K562 (cell line): ENCODE measurements at regions not wholly inside any gene's neighbourhood (a gene's known extent, or its start where the extent isn't known, plus 50 kb on each side); places are given as distances from the start of the nearest gene placed in this dataset.

Source experiments
- ADNP ChIP-seq: fragments of 200-800 bp; sonication (Bioruptor generic); IDR thresholded peaks from 2 replicates; pipeline ENCODE4 v1.6.1; 2016; ENCODE audit warnings: missing genetic modification characterization, missing compliant biosample characterization
- NFIX ChIP-seq: fragments of 250-450 bp; sonication (Bioruptor Pico); IDR thresholded peaks from 2 replicates; pipeline ENCODE4 v1.4.0; 2020; ENCODE audit warnings: low read depth, mild to moderate bottlenecking, moderate library complexity
- TF ChIP-seq, protein P1 (sequence below), 2 experiments: fragments of 450-650 bp; formaldehyde crosslinking in 1 of 2; IDR thresholded peaks; 2 replicates each; pipeline versions ENCODE4 v1.4.0 to v1.6.1; 2014 to 2020; ENCODE audit warnings: mild to moderate bottlenecking in 2 of 2, borderline replicate concordance in 1 of 2, low read depth in 1 of 2
- TF ChIP-seq, protein P2 (sequence below), 2 experiments: fragments of 450-650 bp in 1 of 2; IDR thresholded peaks; 2 replicates each; pipeline ENCODE4 v1.6.1; 2011 to 2017; ENCODE audit warnings: low read depth in 2 of 2, antibody characterized with exemption in 1 of 2, borderline replicate concordance in 1 of 2, low read length in 1 of 2, mild to moderate bottlenecking in 1 of 2, mixed read lengths in 1 of 2; ENCODE audit not compliant: control insufficient read depth in 1 of 2
- TF ChIP-seq, protein P3 (sequence below): fragments of 250-450 bp; sonication (Bioruptor Pico); IDR thresholded peaks from 2 replicates; pipeline ENCODE4 v1.8.0; 2022; ENCODE audit warnings: moderate library complexity, mild to moderate bottlenecking, inconsistent platforms
- TF ChIP-seq, protein P4 (sequence below): sonication (generic); IDR thresholded peaks from 2 replicates; pipeline ENCODE4 v1.6.1; 2016

DNA sequence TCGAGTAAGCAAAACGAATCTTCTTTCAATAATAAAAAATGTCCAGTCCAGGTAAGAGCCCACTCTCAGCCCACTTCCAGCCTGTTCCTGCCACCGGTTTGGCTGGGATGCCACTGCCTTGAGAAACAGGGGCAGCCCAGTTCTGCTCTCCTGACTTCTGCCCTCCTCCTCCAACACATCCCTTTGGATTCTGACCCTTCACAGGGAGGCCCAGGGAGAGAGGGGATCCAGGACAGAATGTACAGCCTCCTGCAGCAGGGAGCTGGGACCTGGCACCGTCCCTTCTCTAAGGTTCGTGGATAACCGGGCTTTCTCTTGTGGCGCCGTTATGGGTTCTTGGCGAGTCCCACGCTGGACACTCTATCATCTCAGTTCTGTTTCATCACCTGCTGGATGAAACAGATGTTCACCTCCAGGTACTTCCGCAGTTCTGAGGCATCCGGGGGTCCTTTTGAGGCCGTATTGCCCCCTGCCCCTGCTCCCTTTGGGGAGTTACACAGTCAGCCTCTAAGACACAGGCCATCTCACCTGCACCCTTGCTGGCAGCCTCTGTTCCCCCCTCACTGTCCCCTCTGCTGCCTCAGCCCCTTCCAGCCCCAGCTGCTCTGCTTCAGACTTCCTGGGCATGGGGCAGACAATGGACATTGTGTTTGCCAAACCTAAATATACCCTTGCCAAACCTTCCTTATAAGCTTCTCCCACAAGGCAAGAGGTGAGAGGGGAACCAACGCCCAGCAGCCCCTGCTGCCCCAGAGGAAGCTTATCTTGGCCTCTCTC lies 203.8 kb upstream of the ZMIZ1 start (continued):
- TF ChIP-seq, protein P1, sequence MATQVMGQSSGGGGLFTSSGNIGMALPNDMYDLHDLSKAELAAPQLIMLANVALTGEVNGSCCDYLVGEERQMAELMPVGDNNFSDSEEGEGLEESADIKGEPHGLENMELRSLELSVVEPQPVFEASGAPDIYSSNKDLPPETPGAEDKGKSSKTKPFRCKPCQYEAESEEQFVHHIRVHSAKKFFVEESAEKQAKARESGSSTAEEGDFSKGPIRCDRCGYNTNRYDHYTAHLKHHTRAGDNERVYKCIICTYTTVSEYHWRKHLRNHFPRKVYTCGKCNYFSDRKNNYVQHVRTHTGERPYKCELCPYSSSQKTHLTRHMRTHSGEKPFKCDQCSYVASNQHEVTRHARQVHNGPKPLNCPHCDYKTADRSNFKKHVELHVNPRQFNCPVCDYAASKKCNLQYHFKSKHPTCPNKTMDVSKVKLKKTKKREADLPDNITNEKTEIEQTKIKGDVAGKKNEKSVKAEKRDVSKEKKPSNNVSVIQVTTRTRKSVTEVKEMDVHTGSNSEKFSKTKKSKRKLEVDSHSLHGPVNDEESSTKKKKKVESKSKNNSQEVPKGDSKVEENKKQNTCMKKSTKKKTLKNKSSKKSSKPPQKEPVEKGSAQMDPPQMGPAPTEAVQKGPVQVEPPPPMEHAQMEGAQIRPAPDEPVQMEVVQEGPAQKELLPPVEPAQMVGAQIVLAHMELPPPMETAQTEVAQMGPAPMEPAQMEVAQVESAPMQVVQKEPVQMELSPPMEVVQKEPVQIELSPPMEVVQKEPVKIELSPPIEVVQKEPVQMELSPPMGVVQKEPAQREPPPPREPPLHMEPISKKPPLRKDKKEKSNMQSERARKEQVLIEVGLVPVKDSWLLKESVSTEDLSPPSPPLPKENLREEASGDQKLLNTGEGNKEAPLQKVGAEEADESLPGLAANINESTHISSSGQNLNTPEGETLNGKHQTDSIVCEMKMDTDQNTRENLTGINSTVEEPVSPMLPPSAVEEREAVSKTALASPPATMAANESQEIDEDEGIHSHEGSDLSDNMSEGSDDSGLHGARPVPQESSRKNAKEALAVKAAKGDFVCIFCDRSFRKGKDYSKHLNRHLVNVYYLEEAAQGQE (IDR thresholded peaks at IDR 0.05; ENCODE audit: borderline replicate concordance): no peak
- TF ChIP-seq, protein P1 (CRISPR knock-in tag; IDR thresholded peaks at IDR 0.05; ENCODE audit: low read depth): no peak
- TF ChIP-seq, protein P2, sequence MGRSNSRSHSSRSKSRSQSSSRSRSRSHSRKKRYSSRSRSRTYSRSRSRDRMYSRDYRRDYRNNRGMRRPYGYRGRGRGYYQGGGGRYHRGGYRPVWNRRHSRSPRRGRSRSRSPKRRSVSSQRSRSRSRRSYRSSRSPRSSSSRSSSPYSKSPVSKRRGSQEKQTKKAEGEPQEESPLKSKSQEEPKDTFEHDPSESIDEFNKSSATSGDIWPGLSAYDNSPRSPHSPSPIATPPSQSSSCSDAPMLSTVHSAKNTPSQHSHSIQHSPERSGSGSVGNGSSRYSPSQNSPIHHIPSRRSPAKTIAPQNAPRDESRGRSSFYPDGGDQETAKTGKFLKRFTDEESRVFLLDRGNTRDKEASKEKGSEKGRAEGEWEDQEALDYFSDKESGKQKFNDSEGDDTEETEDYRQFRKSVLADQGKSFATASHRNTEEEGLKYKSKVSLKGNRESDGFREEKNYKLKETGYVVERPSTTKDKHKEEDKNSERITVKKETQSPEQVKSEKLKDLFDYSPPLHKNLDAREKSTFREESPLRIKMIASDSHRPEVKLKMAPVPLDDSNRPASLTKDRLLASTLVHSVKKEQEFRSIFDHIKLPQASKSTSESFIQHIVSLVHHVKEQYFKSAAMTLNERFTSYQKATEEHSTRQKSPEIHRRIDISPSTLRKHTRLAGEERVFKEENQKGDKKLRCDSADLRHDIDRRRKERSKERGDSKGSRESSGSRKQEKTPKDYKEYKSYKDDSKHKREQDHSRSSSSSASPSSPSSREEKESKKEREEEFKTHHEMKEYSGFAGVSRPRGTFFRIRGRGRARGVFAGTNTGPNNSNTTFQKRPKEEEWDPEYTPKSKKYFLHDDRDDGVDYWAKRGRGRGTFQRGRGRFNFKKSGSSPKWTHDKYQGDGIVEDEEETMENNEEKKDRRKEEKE (IDR thresholded peaks at IDR 0.05; ENCODE audit: borderline replicate concordance in 1 of 2, control insufficient read depth in 1 of 2, low read depth in 2 of 2, low read length in 1 of 2): no peak
- TF ChIP-seq, protein P3, sequence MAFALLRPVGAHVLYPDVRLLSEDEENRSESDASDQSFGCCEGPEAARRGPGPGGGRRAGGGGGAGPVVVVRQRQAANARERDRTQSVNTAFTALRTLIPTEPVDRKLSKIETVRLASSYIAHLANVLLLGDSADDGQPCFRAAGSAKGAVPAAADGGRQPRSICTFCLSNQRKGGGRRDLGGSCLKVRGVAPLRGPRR (CRISPR knock-in tag): no peak
- TF ChIP-seq, protein P4, sequence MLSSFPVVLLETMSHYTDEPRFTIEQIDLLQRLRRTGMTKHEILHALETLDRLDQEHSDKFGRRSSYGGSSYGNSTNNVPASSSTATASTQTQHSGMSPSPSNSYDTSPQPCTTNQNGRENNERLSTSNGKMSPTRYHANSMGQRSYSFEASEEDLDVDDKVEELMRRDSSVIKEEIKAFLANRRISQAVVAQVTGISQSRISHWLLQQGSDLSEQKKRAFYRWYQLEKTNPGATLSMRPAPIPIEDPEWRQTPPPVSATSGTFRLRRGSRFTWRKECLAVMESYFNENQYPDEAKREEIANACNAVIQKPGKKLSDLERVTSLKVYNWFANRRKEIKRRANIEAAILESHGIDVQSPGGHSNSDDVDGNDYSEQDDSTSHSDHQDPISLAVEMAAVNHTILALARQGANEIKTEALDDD: no peak
- TF ChIP-seq NFIX (CRISPR knock-in tag) (no peak), ADNP (tag) (no peak)
- TF ChIP-seq, all 486 proteins: peak for 0
